WI38 (cell line): ENCODE measurements at regions not wholly inside any gene's neighbourhood (a gene's known extent, or its start where the extent isn't known, plus 50 kb on each side); places are given as distances from the start of the nearest gene placed in this dataset.

ENCODE experiments used
- H3K4me3 ChIP-seq: 2 replicates; pipeline ENCODE4 v1.5.1; 2011; ENCODE audit warnings: low read depth, mild to moderate bottlenecking, control low read depth, low read length
- TF ChIP-seq, protein P1 (sequence below): IDR thresholded peaks from 2 replicates; pipeline ENCODE4 v1.5.1; 2012; ENCODE audit warnings: low read depth, mild to moderate bottlenecking, control low read depth, low read length

DNA sequence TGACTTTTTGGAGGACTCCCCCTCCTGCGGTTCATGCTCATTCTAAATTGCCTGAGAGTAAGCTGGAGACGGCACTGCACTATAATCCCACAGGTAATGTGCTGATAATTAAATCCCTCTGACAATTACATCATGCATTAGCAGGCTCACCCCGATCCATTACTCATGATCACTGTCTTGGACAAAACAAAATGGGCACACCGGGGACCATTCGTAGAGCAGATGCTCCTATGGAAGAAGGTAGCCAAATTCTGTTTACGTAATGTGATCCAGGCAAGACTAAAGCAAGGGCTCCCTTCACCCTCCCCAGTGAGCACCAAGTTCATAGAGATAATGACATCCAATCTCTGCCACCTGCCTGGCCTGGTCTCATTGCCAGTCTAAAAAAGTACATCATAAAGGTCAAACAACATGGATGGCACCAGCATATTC lies 657.1 kb upstream of the SOX11 start:
- TF ChIP-seq, protein P1, sequence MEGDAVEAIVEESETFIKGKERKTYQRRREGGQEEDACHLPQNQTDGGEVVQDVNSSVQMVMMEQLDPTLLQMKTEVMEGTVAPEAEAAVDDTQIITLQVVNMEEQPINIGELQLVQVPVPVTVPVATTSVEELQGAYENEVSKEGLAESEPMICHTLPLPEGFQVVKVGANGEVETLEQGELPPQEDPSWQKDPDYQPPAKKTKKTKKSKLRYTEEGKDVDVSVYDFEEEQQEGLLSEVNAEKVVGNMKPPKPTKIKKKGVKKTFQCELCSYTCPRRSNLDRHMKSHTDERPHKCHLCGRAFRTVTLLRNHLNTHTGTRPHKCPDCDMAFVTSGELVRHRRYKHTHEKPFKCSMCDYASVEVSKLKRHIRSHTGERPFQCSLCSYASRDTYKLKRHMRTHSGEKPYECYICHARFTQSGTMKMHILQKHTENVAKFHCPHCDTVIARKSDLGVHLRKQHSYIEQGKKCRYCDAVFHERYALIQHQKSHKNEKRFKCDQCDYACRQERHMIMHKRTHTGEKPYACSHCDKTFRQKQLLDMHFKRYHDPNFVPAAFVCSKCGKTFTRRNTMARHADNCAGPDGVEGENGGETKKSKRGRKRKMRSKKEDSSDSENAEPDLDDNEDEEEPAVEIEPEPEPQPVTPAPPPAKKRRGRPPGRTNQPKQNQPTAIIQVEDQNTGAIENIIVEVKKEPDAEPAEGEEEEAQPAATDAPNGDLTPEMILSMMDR = no peak
- no peak overlapping the region for H3K4me3 ChIP-seq

DNA sequence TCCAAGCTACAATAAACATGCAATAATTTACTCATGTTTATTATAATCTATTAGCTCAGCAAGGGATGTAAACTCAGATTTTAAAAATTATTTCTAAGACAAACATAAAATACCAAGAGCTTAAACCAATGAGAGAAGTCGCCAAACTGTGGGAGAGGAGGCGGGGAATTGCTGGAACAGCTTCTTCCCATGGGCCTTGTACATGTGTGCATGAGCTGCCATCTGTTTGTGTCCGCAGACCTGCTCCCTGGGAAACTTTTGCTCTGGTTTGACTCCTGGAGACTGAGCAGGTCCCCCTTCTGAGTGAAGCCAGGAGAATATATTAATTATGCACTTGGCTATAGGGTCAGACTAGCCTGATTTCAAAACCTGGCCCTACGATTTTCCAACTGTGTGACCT lies 655.9 kb upstream of the SOX11 start:
- TF ChIP-seq, protein P1 = no peak
- no peak overlapping the region for H3K4me3 ChIP-seq

DNA sequence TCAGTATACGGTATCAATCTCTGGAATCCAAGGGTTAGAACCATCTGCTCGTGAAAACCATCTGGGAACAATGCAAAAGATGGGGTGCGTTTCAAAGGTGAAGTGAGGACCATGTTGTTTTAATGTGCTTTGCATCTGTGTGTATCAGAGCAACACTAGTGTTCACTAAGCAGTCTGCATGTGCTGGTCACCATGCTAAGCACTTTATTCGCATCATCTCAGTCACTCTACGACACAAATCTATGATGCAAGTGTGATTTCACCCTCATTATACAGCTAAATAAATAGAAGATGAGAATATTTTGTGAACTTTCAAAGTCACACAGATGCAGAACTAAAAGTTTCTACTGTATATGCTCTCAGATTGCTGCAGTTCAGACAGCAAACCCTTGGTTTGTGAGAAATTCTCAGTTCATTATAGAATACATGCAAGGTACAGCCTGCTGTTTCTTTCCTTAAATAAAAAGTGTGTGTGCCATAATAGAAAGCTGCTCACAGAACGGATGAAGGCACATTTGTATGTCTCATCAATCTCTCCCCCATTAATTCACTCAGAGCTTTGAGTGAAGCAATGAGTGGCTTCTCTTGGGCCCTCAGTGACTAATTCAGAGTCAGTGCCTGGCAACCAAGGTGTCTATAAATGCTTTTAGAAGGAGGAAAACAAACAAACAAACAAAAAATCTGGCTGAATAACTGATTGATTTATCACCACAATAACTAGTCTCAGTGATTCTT lies 652.8 kb upstream of the SOX11 start:
- TF ChIP-seq, protein P1 = no peak
- no peak overlapping the region for H3K4me3 ChIP-seq

DNA sequence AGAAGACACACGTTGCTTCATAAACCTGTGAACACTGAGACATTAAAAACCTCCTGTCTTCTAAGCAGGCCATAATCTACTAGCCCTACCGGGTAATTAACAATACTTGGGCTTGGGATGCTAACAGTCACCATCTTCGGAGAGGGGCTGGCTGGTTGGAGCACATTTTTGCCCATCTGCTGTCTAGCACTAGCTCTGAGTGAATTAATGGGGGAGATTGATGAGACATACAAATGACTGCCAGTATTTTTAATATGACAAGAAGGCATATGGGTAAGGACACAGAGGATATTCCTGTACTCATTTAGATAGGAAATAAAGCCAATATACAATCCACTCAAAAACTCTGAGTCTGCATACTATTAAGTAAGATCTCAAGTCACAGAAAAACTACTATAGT lies 651.6 kb upstream of the SOX11 start:
- TF ChIP-seq, protein P1 = no peak
- H3K4me3 ChIP-seq = no peak overlapping the region

DNA sequence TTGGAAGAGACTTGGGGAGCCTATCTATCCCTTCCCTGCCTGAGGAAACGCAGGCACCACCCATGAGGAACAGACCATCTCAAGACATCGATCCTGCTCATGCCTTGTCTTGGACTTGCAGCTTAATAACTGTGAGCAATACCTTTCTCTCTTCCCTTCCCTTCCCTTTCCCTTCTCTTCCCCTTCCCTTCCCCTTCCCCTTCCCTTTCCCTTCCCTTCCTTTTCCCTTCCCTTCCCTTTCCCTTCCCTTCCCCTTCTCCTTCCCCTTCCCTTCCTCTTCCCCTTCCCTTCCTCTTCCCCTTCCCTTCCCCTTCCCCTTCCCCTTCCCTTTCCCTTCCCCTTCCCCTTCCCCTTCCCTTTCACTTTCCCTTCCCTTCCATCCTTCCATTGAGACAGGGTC lies 650.7 kb upstream of the SOX11 start:
- no peak overlapping the region for H3K4me3 ChIP-seq
- TF ChIP-seq, protein P1 = no peak

DNA sequence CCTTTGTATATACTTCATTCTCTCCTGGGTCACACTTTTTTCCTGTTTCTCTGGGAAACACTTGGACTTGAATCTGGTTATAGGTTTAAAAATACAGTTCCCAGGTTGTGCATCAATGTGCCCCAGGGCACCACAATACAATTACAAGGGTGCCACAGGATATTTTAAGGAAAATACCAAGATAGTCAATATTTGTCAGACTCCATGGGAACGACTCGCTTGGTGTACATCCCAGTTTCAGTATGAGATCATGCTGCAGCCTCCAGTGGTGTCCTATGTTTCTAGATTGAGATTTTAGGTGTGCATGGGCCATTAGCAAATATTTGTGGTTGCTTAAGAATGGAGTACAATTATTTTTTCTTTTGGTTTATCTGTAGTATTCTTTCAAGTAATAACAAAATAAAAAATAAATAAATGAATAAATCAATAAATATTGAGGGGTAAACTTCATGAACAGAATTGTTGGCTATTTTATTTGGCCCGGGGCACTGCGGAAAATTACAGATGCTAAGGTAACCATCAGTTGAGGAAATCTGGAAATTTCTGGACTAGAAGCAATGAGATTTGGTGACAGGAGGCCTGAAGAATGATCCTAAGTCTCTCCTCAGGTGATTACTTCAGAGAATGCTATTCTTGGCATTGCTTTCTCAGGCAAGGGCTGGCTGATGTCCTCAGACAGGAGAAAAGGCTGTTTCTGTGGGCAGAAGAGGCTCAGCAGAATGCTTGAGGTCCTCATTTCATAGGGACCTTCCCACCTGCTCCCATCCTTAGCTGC lies 649.3 kb upstream of the SOX11 start:
- TF ChIP-seq, protein P1 = no peak
- no peak overlapping the region for H3K4me3 ChIP-seq

DNA sequence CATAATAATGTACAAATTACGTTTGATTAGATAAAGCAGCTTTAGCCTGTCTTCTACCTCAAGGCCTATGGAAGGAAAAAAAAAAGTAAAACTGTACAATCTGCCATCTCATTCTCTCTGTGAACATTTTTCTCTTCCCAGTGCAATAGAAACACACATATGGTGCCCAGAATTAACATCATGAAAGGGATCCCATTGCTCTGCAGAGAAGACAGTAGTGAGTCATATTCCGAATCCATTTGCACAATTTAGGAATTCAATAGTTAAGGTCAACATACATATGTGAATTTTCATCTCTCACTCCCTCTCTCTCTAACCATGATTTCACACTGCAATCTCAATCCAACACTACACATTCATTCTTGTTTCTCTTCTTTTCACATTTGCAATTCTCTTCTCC lies 640.9 kb upstream of the SOX11 start:
- no peak overlapping the region for H3K4me3 ChIP-seq
- TF ChIP-seq, protein P1 = no peak
